ENCODE measurements at regions not wholly inside any gene's neighbourhood (a gene's known extent, or its start where the extent isn't known, plus 50 kb on each side); places are given as distances from the start of the nearest gene placed in this dataset.

DNA sequence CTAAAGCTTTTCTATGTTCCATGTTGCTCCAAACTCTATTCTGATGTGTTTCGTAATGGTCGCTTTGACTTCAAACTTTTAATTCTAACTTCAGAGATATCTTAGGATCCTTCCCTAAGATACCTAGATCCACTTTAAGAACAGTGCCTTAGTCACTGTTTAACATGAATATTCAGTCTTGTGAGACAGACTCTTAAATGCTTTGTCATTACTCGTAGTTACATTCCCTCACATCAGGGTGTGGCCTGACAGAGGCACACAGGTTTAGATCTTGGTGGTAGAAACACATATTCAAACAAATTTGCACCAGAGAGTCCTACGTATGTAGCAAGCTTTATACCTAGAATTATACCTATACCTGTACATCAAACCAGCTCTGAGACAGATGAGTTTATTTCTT, 687.0 kb upstream of the C9orf72 start:
- ATAC-seq (no peak), DNase-seq (ENCODE audit: low read depth, low spot score) (no peak)
- Histone ChIP-seq H3K4me3 (ENCODE audit: low read depth in 2 of 2, low read length in 2 of 2) (no peak overlapping the region), H3K4me1 (ENCODE audit: control insufficient read depth, insufficient read depth, low read length) (no peaks in the 10 kb centered on the region), H3K27me3 (ENCODE audit: control insufficient read depth, insufficient read depth, low read length) (no peaks in the 10 kb centered on the region), H3K36me3 (ENCODE audit: control insufficient read depth, insufficient read depth, low read length) (no peaks in the 10 kb centered on the region), H3K27ac (ENCODE audit: low read length) (no peak overlapping the region), H3K9me3 (ENCODE audit: control insufficient read depth, insufficient read depth, low read depth, low read length) (no peaks in the 10 kb centered on the region; the same call in 1 of the 2 replicates)
- intact Hi-C loops (cut with micrococcal nuclease; ENCODE audit: unreplicated experiment): no loop called here
- in situ Hi-C loops (cut with HindIII; ENCODE audit: low pct_unique_long_range_greater_than_20kb, low sequenced_read_pairs): no loop called here
- no TSS peak for BruUV-seq (replicated peaks)
- TF ChIP-seq POLR2AphosphoS5 (IDR thresholded peaks at IDR 0.05; ENCODE audit: low read depth, low read length): no peak
- no peak for TF ChIP-seq TCF7L2 (IDR thresholded peaks at IDR 0.05; ENCODE audit: low read depth, low read length)
- TF ChIP-seq SIN3A (IDR thresholded peaks at IDR 0.05; ENCODE audit: borderline replicate concordance, insufficient read depth, low read depth, low read length): no peak
- TF ChIP-seq, protein P1, sequence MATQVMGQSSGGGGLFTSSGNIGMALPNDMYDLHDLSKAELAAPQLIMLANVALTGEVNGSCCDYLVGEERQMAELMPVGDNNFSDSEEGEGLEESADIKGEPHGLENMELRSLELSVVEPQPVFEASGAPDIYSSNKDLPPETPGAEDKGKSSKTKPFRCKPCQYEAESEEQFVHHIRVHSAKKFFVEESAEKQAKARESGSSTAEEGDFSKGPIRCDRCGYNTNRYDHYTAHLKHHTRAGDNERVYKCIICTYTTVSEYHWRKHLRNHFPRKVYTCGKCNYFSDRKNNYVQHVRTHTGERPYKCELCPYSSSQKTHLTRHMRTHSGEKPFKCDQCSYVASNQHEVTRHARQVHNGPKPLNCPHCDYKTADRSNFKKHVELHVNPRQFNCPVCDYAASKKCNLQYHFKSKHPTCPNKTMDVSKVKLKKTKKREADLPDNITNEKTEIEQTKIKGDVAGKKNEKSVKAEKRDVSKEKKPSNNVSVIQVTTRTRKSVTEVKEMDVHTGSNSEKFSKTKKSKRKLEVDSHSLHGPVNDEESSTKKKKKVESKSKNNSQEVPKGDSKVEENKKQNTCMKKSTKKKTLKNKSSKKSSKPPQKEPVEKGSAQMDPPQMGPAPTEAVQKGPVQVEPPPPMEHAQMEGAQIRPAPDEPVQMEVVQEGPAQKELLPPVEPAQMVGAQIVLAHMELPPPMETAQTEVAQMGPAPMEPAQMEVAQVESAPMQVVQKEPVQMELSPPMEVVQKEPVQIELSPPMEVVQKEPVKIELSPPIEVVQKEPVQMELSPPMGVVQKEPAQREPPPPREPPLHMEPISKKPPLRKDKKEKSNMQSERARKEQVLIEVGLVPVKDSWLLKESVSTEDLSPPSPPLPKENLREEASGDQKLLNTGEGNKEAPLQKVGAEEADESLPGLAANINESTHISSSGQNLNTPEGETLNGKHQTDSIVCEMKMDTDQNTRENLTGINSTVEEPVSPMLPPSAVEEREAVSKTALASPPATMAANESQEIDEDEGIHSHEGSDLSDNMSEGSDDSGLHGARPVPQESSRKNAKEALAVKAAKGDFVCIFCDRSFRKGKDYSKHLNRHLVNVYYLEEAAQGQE (IDR thresholded peaks at IDR 0.05; ENCODE audit: insufficient read depth in 1 of 2, low read depth in 2 of 2, low read length in 1 of 2): no peak
- TF ChIP-seq, protein P2, sequence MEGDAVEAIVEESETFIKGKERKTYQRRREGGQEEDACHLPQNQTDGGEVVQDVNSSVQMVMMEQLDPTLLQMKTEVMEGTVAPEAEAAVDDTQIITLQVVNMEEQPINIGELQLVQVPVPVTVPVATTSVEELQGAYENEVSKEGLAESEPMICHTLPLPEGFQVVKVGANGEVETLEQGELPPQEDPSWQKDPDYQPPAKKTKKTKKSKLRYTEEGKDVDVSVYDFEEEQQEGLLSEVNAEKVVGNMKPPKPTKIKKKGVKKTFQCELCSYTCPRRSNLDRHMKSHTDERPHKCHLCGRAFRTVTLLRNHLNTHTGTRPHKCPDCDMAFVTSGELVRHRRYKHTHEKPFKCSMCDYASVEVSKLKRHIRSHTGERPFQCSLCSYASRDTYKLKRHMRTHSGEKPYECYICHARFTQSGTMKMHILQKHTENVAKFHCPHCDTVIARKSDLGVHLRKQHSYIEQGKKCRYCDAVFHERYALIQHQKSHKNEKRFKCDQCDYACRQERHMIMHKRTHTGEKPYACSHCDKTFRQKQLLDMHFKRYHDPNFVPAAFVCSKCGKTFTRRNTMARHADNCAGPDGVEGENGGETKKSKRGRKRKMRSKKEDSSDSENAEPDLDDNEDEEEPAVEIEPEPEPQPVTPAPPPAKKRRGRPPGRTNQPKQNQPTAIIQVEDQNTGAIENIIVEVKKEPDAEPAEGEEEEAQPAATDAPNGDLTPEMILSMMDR (IDR thresholded peaks at IDR 0.05): no peak
- CTCF ChIA-PET: no interaction called here
- POLR2A ChIA-PET: no interaction called here

DNA sequence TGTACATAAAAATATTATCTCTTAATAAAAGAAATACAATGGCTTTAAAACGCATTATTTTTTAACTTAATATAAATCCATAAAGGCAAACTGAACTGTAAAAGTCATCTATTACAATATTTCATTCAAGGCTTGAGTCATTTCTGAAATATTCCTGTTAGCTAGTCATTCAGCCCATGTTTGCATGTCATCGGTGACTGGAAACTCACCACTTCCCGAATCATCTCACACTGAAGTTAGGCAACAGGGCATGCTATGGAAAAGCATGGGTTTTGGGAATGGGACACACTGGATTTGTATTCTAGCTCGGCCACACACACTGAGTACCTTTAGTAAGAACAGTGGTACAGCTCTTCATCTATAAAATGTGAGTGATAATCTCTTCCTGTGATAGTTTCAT, 691.1 kb upstream of the C9orf72 start:
- TF ChIP-seq SIN3A (IDR thresholded peaks at IDR 0.05; ENCODE audit: borderline replicate concordance, insufficient read depth, low read depth, low read length) (no peak), POLR2AphosphoS5 (IDR thresholded peaks at IDR 0.05; ENCODE audit: low read depth, low read length) (no peak)
- Histone ChIP-seq H3K4me1 (ENCODE audit: control insufficient read depth, insufficient read depth, low read length) (no peaks in the 10 kb centered on the region), H3K4me3 (ENCODE audit: low read depth in 2 of 2, low read length in 2 of 2) (no peak overlapping the region), H3K27me3 (ENCODE audit: control insufficient read depth, insufficient read depth, low read length) (no peaks in the 10 kb centered on the region), H3K27ac (ENCODE audit: low read length) (no peak overlapping the region), H3K9me3 (ENCODE audit: control insufficient read depth, insufficient read depth, low read depth, low read length) (no peaks in the 10 kb centered on the region; the same call in 1 of the 2 replicates), H3K36me3 (ENCODE audit: control insufficient read depth, insufficient read depth, low read length) (no peaks in the 10 kb centered on the region)
- ATAC-seq (no peak), DNase-seq (ENCODE audit: low read depth, low spot score) (no peak)
- BruUV-seq (replicated peaks): no TSS peak
- POLR2A ChIA-PET: no interaction called here
- CTCF ChIA-PET: no interaction called here
- in situ Hi-C loops (cut with HindIII; ENCODE audit: low pct_unique_long_range_greater_than_20kb, low sequenced_read_pairs): no loop called here
- intact Hi-C loops (cut with micrococcal nuclease; ENCODE audit: unreplicated experiment): no loop called here

DNA sequence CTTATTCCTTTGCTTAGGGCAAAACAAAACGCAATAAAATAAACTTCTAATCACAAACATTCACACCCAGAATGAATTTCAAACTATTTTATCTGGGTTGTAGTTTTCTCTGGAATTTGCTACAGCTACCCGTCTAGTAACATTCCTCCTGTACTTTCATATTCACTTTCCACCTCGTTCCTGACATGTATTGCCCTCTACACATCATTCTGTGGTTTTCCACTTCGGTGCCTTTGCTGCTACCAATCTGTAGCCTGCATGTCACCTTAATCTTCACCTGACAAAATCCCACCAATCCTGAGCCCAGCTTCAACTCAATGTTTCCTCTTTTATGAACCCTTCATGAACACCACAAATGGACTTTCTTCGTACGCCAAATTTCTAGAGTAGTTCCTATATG, 694.1 kb upstream of the C9orf72 start:
- TF ChIP-seq, protein P1 (IDR thresholded peaks at IDR 0.05; ENCODE audit: insufficient read depth in 1 of 2, low read depth in 2 of 2, low read length in 1 of 2): no peak
- TF ChIP-seq POLR2AphosphoS5 (IDR thresholded peaks at IDR 0.05; ENCODE audit: low read depth, low read length): no peak
- no peak for TF ChIP-seq SIN3A (IDR thresholded peaks at IDR 0.05; ENCODE audit: borderline replicate concordance, insufficient read depth, low read depth, low read length)
- TF ChIP-seq, protein P2 (IDR thresholded peaks at IDR 0.05): no peak
- no peak for TF ChIP-seq TCF7L2 (IDR thresholded peaks at IDR 0.05; ENCODE audit: low read depth, low read length)
- H3K4me1 ChIP-seq (ENCODE audit: control insufficient read depth, insufficient read depth, low read length): no peaks in the 10 kb centered on the region
- ChIA-PET POLR2A (no interaction called here), CTCF (no interaction called here)
- BruUV-seq (replicated peaks): no TSS peak
- H3K27ac ChIP-seq (ENCODE audit: low read length): no peak overlapping the region
- in situ Hi-C loops (cut with HindIII; ENCODE audit: low pct_unique_long_range_greater_than_20kb, low sequenced_read_pairs) (no loop called here), intact Hi-C loops (cut with micrococcal nuclease; ENCODE audit: unreplicated experiment) (no loop called here)
- H3K4me3 ChIP-seq (ENCODE audit: low read depth in 2 of 2, low read length in 2 of 2): no peak overlapping the region
- no peaks in the 10 kb centered on the region for H3K9me3 ChIP-seq (ENCODE audit: control insufficient read depth, insufficient read depth, low read depth, low read length)
- ATAC-seq (no peak), DNase-seq (ENCODE audit: low read depth, low spot score) (no peak)
- H3K27me3 ChIP-seq (ENCODE audit: control insufficient read depth, insufficient read depth, low read length): no peaks in the 10 kb centered on the region
- no peaks in the 10 kb centered on the region for H3K36me3 ChIP-seq (ENCODE audit: control insufficient read depth, insufficient read depth, low read length)
